ENCODE measurements at regions not wholly inside any gene's neighbourhood (a gene's known extent, or its start where the extent isn't known, plus 50 kb on each side); places are given as distances from the start of the nearest gene placed in this dataset.
"Not testable (repeated sequence)": the region's sequence is repeated elsewhere in the genome, so short reads cannot be mapped to it uniquely, and the experiment has no call there.

DNA sequence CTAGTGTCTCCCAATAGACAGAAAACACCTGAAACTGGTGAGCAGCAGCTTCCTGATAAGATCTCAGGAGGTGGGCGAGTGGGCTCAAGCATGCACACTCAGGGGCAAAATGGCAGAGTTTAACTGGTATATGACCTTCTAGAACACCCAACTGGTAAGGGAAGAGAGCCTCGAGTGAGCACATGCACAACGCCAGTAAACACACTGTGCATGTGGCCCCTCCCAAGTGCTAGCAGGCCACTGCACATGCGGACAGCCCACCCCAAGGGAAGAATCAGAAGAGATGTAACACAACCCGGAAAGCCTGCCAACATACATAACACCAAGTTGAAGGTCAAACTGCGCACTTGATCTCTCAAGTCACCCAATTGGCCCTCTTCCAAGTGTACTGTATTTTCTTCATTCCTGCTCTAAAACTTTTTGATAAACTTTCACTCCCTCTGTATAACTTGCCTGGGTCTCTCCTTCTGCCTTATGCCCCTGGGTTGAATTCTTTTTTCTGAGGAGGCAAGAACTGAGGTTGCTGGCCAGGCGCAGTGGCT is 138.2 kb downstream of the GLUL start:
- TF ChIP-seq POLR2A (IDR thresholded peaks at IDR 0.05): no peak
- TF ChIP-seq, protein P1, sequence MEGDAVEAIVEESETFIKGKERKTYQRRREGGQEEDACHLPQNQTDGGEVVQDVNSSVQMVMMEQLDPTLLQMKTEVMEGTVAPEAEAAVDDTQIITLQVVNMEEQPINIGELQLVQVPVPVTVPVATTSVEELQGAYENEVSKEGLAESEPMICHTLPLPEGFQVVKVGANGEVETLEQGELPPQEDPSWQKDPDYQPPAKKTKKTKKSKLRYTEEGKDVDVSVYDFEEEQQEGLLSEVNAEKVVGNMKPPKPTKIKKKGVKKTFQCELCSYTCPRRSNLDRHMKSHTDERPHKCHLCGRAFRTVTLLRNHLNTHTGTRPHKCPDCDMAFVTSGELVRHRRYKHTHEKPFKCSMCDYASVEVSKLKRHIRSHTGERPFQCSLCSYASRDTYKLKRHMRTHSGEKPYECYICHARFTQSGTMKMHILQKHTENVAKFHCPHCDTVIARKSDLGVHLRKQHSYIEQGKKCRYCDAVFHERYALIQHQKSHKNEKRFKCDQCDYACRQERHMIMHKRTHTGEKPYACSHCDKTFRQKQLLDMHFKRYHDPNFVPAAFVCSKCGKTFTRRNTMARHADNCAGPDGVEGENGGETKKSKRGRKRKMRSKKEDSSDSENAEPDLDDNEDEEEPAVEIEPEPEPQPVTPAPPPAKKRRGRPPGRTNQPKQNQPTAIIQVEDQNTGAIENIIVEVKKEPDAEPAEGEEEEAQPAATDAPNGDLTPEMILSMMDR (IDR thresholded peaks at IDR 0.05): no peak
- no peak for TF ChIP-seq EP300 (IDR thresholded peaks at IDR 0.05)
- TF ChIP-seq POLR2AphosphoS5 (IDR thresholded peaks at IDR 0.05): no peak
- Histone ChIP-seq H3K27me3 (no peaks in the 10 kb centered on the region), H3K4me1 (peaks cover 0 to 3% (median 0%) of the 10 kb centered on the region in 4 donors), H3K4me3 (no peak overlapping the region), H3K36me3 (no peaks in the 10 kb centered on the region), H3K27ac (no peak overlapping the region), H3K9me3 (no peaks in the 10 kb centered on the region)
- 86% methylated on average over 7 of the region's 7 CpGs for WGBS, 2 donors
- ATAC-seq (ENCODE audit: low FRiP score in 2 of 2): no peak
- no peak for DNase-seq

DNA sequence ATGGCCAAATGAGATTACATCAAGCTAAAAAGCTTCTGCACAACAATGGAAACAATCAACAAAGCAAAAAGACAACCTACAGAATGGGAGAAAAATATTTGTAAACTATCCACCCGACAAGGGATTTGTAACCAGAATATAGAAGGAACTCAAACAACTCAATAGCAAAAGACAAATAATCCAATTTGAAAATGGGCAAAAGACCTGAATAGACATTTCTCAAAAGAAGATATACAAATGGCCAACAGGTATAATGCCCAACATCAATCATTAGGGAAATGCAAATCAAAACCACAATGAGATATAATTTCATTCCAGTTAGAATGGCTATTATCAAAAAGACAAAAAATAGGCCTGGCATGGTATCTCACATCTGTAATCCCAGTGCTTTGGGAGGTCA is 140.0 kb downstream of the GLUL start:
- no peaks in the 10 kb centered on the region for H3K9me3 ChIP-seq
- ATAC-seq (ENCODE audit: low FRiP score in 2 of 2) (no peak), DNase-seq (no peak)
- H3K4me1 ChIP-seq: peaks cover 0 to 2% (median 0%) of the 10 kb centered on the region in 4 donors
- TF ChIP-seq, protein P1 (IDR thresholded peaks at IDR 0.05): no peak
- no peak for TF ChIP-seq EP300 (IDR thresholded peaks at IDR 0.05)
- TF ChIP-seq POLR2A (IDR thresholded peaks at IDR 0.05): no peak
- no peak for TF ChIP-seq POLR2AphosphoS5 (IDR thresholded peaks at IDR 0.05)
- H3K36me3 ChIP-seq: no peaks in the 10 kb centered on the region
- 78 to 81% methylated on average over 1 of the region's 1 CpG for WGBS, 2 donors
- no peaks in the 10 kb centered on the region for H3K27me3 ChIP-seq
- no peak overlapping the region for H3K4me3 ChIP-seq
- H3K27ac ChIP-seq: no peak overlapping the region

DNA sequence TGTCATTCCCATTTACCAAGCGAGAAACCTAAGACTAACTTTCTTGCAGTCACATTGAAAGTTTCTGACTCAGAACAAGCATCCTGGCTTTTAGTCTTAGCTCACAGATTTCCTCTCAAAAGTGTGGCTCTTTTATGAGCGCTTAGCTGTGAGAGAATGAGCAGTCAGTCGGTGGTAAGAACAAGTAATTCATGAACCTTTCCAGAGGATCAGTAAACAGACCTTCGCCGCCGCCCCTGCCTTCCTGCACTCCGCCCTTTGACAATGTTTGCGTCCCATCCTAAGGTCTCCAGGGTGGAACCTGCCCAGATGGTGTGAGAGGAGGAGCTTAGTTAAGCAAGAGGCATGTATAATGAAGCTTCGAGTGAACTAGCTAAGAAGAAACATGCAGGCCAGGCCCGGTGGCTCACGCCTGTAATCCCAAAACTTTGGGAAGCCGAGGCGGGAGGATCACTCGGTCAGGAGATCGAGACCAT is 142.4 kb downstream of the GLUL start:
- Histone ChIP-seq H3K36me3 (no peaks in the 10 kb centered on the region), H3K4me3 (no peak overlapping the region), H3K27ac (no peak overlapping the region), H3K27me3 (no peaks in the 10 kb centered on the region), H3K9me3 (no peaks in the 10 kb centered on the region), H3K4me1 (peaks cover 0 to 2% (median 0%) of the 10 kb centered on the region in 4 donors)
- TF ChIP-seq, protein P1 (IDR thresholded peaks at IDR 0.05): no peak
- TF ChIP-seq POLR2A (IDR thresholded peaks at IDR 0.05) (no peak), POLR2AphosphoS5 (IDR thresholded peaks at IDR 0.05) (no peak), EP300 (IDR thresholded peaks at IDR 0.05) (no peak)
- DNase-seq: peak in 1 of 2 donors; percentile 10
- 52 to 63% methylated on average over 14 to 15 of the region's 15 CpGs for WGBS, 2 donors
- ATAC-seq (ENCODE audit: low FRiP score in 2 of 2): peak in 1 of 2 donors; percentile 46

DNA sequence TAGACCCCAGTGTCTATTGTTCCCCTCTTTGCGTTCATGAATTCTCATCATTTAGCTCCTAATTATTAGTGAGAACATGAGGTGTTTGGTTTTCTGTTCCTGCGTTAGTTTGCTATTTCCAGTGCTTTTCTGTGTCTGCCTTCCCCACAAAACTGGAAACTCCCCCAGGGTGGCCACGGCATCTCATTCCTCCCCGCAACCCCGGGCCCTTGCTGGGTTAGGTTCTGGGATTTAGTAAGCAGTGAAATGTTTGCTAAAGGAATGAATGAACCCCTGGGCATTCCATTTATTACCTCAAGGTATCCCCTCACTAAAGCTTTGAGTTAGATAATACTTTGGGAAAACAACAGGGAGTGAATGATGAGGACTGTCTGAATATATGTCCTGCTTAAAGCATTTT is 142.9 kb downstream of the GLUL start:
- TF ChIP-seq POLR2A (IDR thresholded peaks at IDR 0.05) (no peak), EP300 (IDR thresholded peaks at IDR 0.05) (no peak), POLR2AphosphoS5 (IDR thresholded peaks at IDR 0.05) (no peak)
- TF ChIP-seq, protein P1 (IDR thresholded peaks at IDR 0.05): no peak
- Histone ChIP-seq H3K36me3 (no peaks in the 10 kb centered on the region), H3K4me1 (peaks cover 0 to 2% (median 0%) of the 10 kb centered on the region in 4 donors), H3K27ac (no peak overlapping the region), H3K9me3 (no peaks in the 10 kb centered on the region), H3K4me3 (no peak overlapping the region), H3K27me3 (no peaks in the 10 kb centered on the region)
- DNase-seq: no peak
- 81 to 84% methylated on average over 5 of the region's 5 CpGs for whole genome bisulfite sequencing, 2 donors
- no peak for ATAC-seq (ENCODE audit: low FRiP score in 2 of 2)

DNA sequence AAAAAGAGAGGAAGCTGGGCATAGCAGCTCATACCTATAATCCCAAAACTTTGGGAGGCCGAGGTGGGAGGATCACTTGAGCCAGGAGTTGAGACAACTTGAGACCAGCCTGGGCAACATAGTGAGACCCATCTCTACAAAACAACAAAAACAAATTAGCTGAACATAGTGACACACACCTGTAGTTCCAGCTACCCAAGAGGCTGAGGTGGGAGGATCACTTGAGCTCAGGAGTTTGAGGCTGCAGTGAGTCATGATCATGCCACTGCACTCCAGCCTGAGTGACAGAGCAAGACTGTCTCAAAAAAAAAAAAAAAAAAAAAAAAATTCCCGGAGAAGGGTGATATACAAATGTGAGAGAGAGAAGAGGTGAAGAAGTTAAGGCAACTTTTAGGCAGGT is 143.8 kb downstream of the GLUL start:
- H3K36me3 ChIP-seq; H3K27ac ChIP-seq; DNase-seq; H3K4me1 ChIP-seq; H3K4me3 ChIP-seq; ATAC-seq (ENCODE audit: low FRiP score in 2 of 2); H3K9me3 ChIP-seq; H3K27me3 ChIP-seq: not testable (repeated sequence)
- 95 to 96% methylated on average over 2 of the region's 2 CpGs for WGBS, 2 donors

Data from upper lobe of left lung (tissue), 6 donors.